WTC11 (cell line): ENCODE measurements at regions not wholly inside any gene's neighbourhood (a gene's known extent, or its start where the extent isn't known, plus 50 kb on each side); places are given as distances from the start of the nearest gene placed in this dataset.

Experiments used
- ATAC-seq: fragments of 200-7000 bp; cut with Tn5 transposase; 2 replicates; pipeline ENCODE4 v1.10.0; 2021; ENCODE audit warnings: mild to moderate bottlenecking, moderate library complexity
- CTCF ChIA-PET: fragments of 300-600 bp; sonication (Branson Sonifier 250); formaldehyde crosslinking; loops from one replicate; lab custom pipeline; 2021; ENCODE audit warnings: antibody characterized with exemption; lab: Charles Lee
- POLR2A ChIA-PET: fragments of 350-600 bp; sonication (Branson Sonifier 250); formaldehyde crosslinking; loops from one replicate; lab custom pipeline; 2021; ENCODE audit warnings: antibody characterized with exemption; lab: Charles Lee
- DNase-seq: peaks from one replicate; pipeline ENCODE4 v3.0.0; 2021; ENCODE audit warnings: low spot score
- H3K27ac Mint-ChIP-seq: 2 replicates; pipeline ENCODE4 v1.8.0; 2021; ENCODE audit warnings: mixed read lengths
- H3K27me3 Mint-ChIP-seq: 2 replicates; pipeline ENCODE4 v1.8.0; 2021; ENCODE audit warnings: low read depth, mild to moderate bottlenecking, moderate library complexity, mixed read lengths
- H3K36me3 Mint-ChIP-seq: 2 replicates; pipeline ENCODE4 v1.8.0; 2021; ENCODE audit warnings: mixed read lengths
- H3K4me1 Mint-ChIP-seq: 2 replicates; pipeline ENCODE4 v1.8.0; 2022; ENCODE audit warnings: mixed read lengths
- H3K4me3 Mint-ChIP-seq: 2 replicates; pipeline ENCODE4 v1.8.0; 2021; ENCODE audit warnings: mild to moderate bottlenecking, moderate library complexity, mixed read lengths
- H3K9me3 Mint-ChIP-seq: 2 replicates; pipeline ENCODE4 v1.8.0; 2021; ENCODE audit warnings: mixed read lengths
- AR ChIP-seq: fragments of 250-450 bp; sonication (Bioruptor Pico); IDR thresholded peaks from 2 replicates; pipeline ENCODE4 v1.9.0; 2021; ENCODE audit warnings: mild to moderate bottlenecking
- ATF1 ChIP-seq: sonication (generic); formaldehyde crosslinking; IDR thresholded peaks from 2 replicates; pipeline ENCODE4 v1.8.1; 2023; ENCODE audit warnings: mild to moderate bottlenecking, moderate library complexity, missing genetic modification reagents
- ATF2 ChIP-seq: sonication (generic); formaldehyde crosslinking; IDR thresholded peaks from 2 replicates; pipeline ENCODE4 v1.8.1; 2022; ENCODE audit warnings: low read depth, missing genetic modification reagents, borderline replicate concordance
- ATF6 ChIP-seq: sonication (generic); formaldehyde crosslinking; IDR thresholded peaks from 2 replicates; pipeline ENCODE4 v1.8.1; 2023; ENCODE audit warnings: mild to moderate bottlenecking, missing genetic modification reagents
- ELF4 ChIP-seq: sonication (generic); formaldehyde crosslinking; IDR thresholded peaks from 2 replicates; pipeline ENCODE4 v1.8.1; 2022; ENCODE audit warnings: low read depth, mild to moderate bottlenecking, moderate library complexity, missing genetic modification reagents
- FOXK1 ChIP-seq: sonication (generic); formaldehyde crosslinking; IDR thresholded peaks from 2 replicates; pipeline ENCODE4 v1.8.0; 2022; ENCODE audit warnings: mild to moderate bottlenecking, moderate library complexity, missing genetic modification reagents
- GABPB1 ChIP-seq: sonication (generic); formaldehyde crosslinking; IDR thresholded peaks from 2 replicates; pipeline ENCODE4 v1.8.1; 2023; ENCODE audit warnings: mild to moderate bottlenecking, missing genetic modification reagents
- JAZF1 ChIP-seq: fragments of 250-450 bp; sonication (Bioruptor Pico); IDR thresholded peaks from 2 replicates; pipeline ENCODE4 v1.9.0; 2021; ENCODE audit warnings: moderate library complexity, mild to moderate bottlenecking, inconsistent platforms
- JUN ChIP-seq: sonication (generic); formaldehyde crosslinking; IDR thresholded peaks from 2 replicates; pipeline ENCODE4 v1.8.0; 2023; ENCODE audit warnings: mild to moderate bottlenecking, missing genetic modification reagents
- KAT7 ChIP-seq: sonication (generic); formaldehyde crosslinking; IDR thresholded peaks from 2 replicates; pipeline ENCODE4 v1.8.1; 2023; ENCODE audit warnings: missing genetic modification reagents, mild to moderate bottlenecking, borderline replicate concordance
- NFYB ChIP-seq: sonication (generic); formaldehyde crosslinking; conservative IDR thresholded peaks from 2 replicates; pipeline ENCODE4 v1.8.0; 2022; ENCODE audit warnings: low read depth, missing genetic modification reagents
- NR1H2 ChIP-seq: sonication (generic); formaldehyde crosslinking; IDR thresholded peaks from 2 replicates; pipeline ENCODE4 v1.9.0; 2021; ENCODE audit warnings: mild to moderate bottlenecking, moderate library complexity, missing genetic modification reagents
- NR2C2 ChIP-seq: sonication (generic); formaldehyde crosslinking; IDR thresholded peaks from 2 replicates; pipeline ENCODE4 v1.8.0; 2022; ENCODE audit warnings: mild to moderate bottlenecking, missing genetic modification reagents
- PRRX2 ChIP-seq: fragments of 250-450 bp; sonication (Bioruptor Pico); IDR thresholded peaks from 2 replicates; pipeline ENCODE4 v1.8.0; 2021; ENCODE audit warnings: mild to moderate bottlenecking
- RELA ChIP-seq: sonication (generic); formaldehyde crosslinking; IDR thresholded peaks from 2 replicates; pipeline ENCODE4 v1.8.1; 2022; ENCODE audit warnings: missing genetic modification reagents, mild to moderate bottlenecking, borderline replicate concordance
- RORB ChIP-seq: fragments of 250-450 bp; sonication (Bioruptor Pico); IDR thresholded peaks from 2 replicates; pipeline ENCODE4 v1.9.0; 2021; ENCODE audit warnings: mild to moderate bottlenecking
- SOX15 ChIP-seq: fragments of 250-450 bp; sonication (Bioruptor Pico); IDR thresholded peaks from 2 replicates; pipeline ENCODE4 v1.9.0; 2021; ENCODE audit warnings: mild to moderate bottlenecking
- TEAD1 ChIP-seq: sonication (generic); formaldehyde crosslinking; IDR thresholded peaks from 2 replicates; pipeline ENCODE4 v1.8.0; 2022; ENCODE audit warnings: mild to moderate bottlenecking, missing genetic modification reagents
- TP53 ChIP-seq: sonication (generic); formaldehyde crosslinking; IDR thresholded peaks from 2 replicates; pipeline ENCODE4 v1.8.1; 2023; ENCODE audit warnings: mild to moderate bottlenecking, missing genetic modification reagents
- ZBTB43 ChIP-seq: sonication (generic); formaldehyde crosslinking; IDR thresholded peaks from 2 replicates; pipeline ENCODE4 v1.8.1; 2023; ENCODE audit warnings: mild to moderate bottlenecking, missing genetic modification reagents
- ZNF121 ChIP-seq: sonication (generic); formaldehyde crosslinking; IDR thresholded peaks from 2 replicates; pipeline ENCODE4 v1.8.0; 2023; ENCODE audit warnings: missing genetic modification reagents
- ZNF219 ChIP-seq: sonication (generic); formaldehyde crosslinking; IDR thresholded peaks from 2 replicates; pipeline ENCODE4 v1.8.0; 2023; ENCODE audit warnings: missing genetic modification reagents, mild to moderate bottlenecking, borderline replicate concordance
- TF ChIP-seq, protein P1 (sequence below): sonication (generic); formaldehyde crosslinking; conservative IDR thresholded peaks from 2 replicates; pipeline ENCODE4 v1.8.1; 2022; ENCODE audit warnings: mild to moderate bottlenecking, missing genetic modification reagents
- TF ChIP-seq, protein P2 (sequence below): sonication (generic); formaldehyde crosslinking; IDR thresholded peaks from 2 replicates; pipeline ENCODE4 v1.8.1; 2023; ENCODE audit warnings: mild to moderate bottlenecking, missing genetic modification reagents, moderate library complexity
- TF ChIP-seq, protein P3 (sequence below): fragments of 250-450 bp; sonication (Bioruptor Pico); IDR thresholded peaks from 2 replicates; pipeline ENCODE4 v1.8.0; 2021; ENCODE audit warnings: mild to moderate bottlenecking
- TF ChIP-seq, protein P4 (sequence below): sonication (generic); formaldehyde crosslinking; IDR thresholded peaks from 2 replicates; pipeline ENCODE4 v1.8.1; 2023; ENCODE audit warnings: mild to moderate bottlenecking, missing genetic modification reagents, moderate library complexity

- ATAC-seq (no peak), DNase-seq (no peak)
- TF ChIP-seq ELF4 (CRISPR knock-in tag) (no peak), RORB (CRISPR knock-in tag) (no peak), JUN (CRISPR knock-in tag) (no peak), NR2C2 (no peak), TEAD1 (CRISPR knock-in tag) (no peak), ZNF121 (CRISPR knock-in tag) (no peak), RELA (CRISPR knock-in tag) (no peak), TP53 (no peak), ATF6 (CRISPR knock-in tag) (no peak), FOXK1 (CRISPR knock-in tag) (no peak), ZBTB43 (CRISPR knock-in tag) (no peak), PRRX2 (CRISPR knock-in tag) (no peak), KAT7 (CRISPR knock-in tag) (no peak), ATF2 (no peak), NFYB (CRISPR knock-in tag) (no peak), SOX15 (CRISPR knock-in tag) (no peak)
- TF ChIP-seq, protein P1, sequence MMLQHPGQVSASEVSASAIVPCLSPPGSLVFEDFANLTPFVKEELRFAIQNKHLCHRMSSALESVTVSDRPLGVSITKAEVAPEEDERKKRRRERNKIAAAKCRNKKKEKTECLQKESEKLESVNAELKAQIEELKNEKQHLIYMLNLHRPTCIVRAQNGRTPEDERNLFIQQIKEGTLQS (CRISPR knock-in tag): no peak
- TF ChIP-seq, protein P2, sequence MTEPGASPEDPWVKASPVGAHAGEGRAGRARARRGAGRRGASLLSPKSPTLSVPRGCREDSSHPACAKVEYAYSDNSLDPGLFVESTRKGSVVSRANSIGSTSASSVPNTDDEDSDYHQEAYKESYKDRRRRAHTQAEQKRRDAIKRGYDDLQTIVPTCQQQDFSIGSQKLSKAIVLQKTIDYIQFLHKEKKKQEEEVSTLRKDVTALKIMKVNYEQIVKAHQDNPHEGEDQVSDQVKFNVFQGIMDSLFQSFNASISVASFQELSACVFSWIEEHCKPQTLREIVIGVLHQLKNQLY (CRISPR knock-in tag): no peak
- TF ChIP-seq, protein P3, sequence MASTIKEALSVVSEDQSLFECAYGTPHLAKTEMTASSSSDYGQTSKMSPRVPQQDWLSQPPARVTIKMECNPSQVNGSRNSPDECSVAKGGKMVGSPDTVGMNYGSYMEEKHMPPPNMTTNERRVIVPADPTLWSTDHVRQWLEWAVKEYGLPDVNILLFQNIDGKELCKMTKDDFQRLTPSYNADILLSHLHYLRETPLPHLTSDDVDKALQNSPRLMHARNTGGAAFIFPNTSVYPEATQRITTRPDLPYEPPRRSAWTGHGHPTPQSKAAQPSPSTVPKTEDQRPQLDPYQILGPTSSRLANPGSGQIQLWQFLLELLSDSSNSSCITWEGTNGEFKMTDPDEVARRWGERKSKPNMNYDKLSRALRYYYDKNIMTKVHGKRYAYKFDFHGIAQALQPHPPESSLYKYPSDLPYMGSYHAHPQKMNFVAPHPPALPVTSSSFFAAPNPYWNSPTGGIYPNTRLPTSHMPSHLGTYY: no peak
- TF ChIP-seq, protein P4, sequence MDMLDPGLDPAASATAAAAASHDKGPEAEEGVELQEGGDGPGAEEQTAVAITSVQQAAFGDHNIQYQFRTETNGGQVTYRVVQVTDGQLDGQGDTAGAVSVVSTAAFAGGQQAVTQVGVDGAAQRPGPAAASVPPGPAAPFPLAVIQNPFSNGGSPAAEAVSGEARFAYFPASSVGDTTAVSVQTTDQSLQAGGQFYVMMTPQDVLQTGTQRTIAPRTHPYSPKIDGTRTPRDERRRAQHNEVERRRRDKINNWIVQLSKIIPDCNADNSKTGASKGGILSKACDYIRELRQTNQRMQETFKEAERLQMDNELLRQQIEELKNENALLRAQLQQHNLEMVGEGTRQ (CRISPR knock-in tag): no peak
- Mint-ChIP-seq H3K9me3 (no peaks in the 10 kb centered on the region), H3K4me3 (no peak overlapping the region), H3K27me3 (no peaks in the 10 kb centered on the region), H3K4me1 (peaks cover 14% of the 10 kb centered on the region), H3K27ac (no peak overlapping the region), H3K36me3 (no peaks in the 10 kb centered on the region)
- ChIA-PET POLR2A (no interaction called here), CTCF (no interaction called here)
Measured at GRCh38 chr3:99084826-99085225, 183.3 kb upstream of the DCBLD2 start.

GRCh38 chr3:99084156-99084555 is 182.7 kb upstream of the DCBLD2 start:
- ATAC-seq: no peak
- Mint-ChIP-seq H3K27me3 (no peaks in the 10 kb centered on the region), H3K27ac (no peak overlapping the region), H3K36me3 (no peaks in the 10 kb centered on the region), H3K4me1 (peaks cover 14% of the 10 kb centered on the region), H3K9me3 (no peaks in the 10 kb centered on the region), H3K4me3 (no peak overlapping the region)
- ChIA-PET CTCF (no interaction called here), POLR2A (no interaction called here)
- no peak for DNase-seq
- TF ChIP-seq NR1H2 (CRISPR knock-in tag): no peak
- no peak for TF ChIP-seq NFYB (CRISPR knock-in tag)
- no peak for TF ChIP-seq GABPB1
- TF ChIP-seq JAZF1 (CRISPR knock-in tag): no peak
- TF ChIP-seq AR (CRISPR knock-in tag): no peak
- no peak for TF ChIP-seq ATF1 (CRISPR knock-in tag)
- no peak for TF ChIP-seq ZBTB43 (CRISPR knock-in tag)
- TF ChIP-seq PRRX2 (CRISPR knock-in tag): no peak
- no peak for TF ChIP-seq ZNF219 (CRISPR knock-in tag)
